Sigmoid colon (tissue), 6 donors: ENCODE measurements at regions not wholly inside any gene's neighbourhood (a gene's known extent, or its start where the extent isn't known, plus 50 kb on each side); places are given as distances from the start of the nearest gene placed in this dataset.

ENCODE experiments used
- DNase-seq: peaks from one replicate; pipeline ENCODE4 v3.0.0-alpha.2; 2019
- H3K27ac ChIP-seq, 4 donors: fragments of 200-600 bp; sonication (generic); one replicate each; pipeline ENCODE4 v1.5.1; 2016 to 2019; ENCODE audit warnings: mild to moderate bottlenecking in 1 of 4
- H3K27me3 ChIP-seq, 3 donors: fragments of 200-600 bp; sonication (generic); one replicate each; pipeline ENCODE4 v1.5.1; 2019; ENCODE audit warnings: mild to moderate bottlenecking in 1 of 3
- H3K36me3 ChIP-seq, 4 donors: fragments of 200-600 bp; sonication (generic); one replicate each; pipeline ENCODE4 v1.5.1; 2016 to 2019
- H3K4me1 ChIP-seq, 4 donors: fragments of 200-600 bp; sonication (generic); one replicate each; pipeline ENCODE4 v1.5.1; 2017 to 2019
- H3K4me3 ChIP-seq, 4 donors: fragments of 200-600 bp; sonication (generic); one replicate each; pipeline ENCODE4 v1.5.1; 2017 to 2019; ENCODE audit warnings: mild to moderate bottlenecking in 2 of 4, moderate library complexity in 1 of 4
- H3K9me3 ChIP-seq, 4 donors: fragments of 200-600 bp in 3 of 4; sonication (generic) in 3 of 4; one replicate each; pipeline versions ENCODE4 v1.5.1 to v1.6.1; 2013 to 2019
- EP300 ChIP-seq, 4 donors: sonication (generic); formaldehyde crosslinking; IDR thresholded peaks; one replicate each; pipeline ENCODE4 v1.6.1; 2017; ENCODE audit warnings: antibody characterized with exemption in 4 of 4
- POLR2A ChIP-seq, 2 donors: fragments of 450-650 bp; IDR thresholded peaks; one replicate each; pipeline ENCODE4 v1.6.1; 2016; ENCODE audit warnings: antibody characterized with exemption in 2 of 2, mild to moderate bottlenecking in 2 of 2, moderate library complexity in 2 of 2
- POLR2AphosphoS5 ChIP-seq, 4 donors: sonication (generic); formaldehyde crosslinking; IDR thresholded peaks; one replicate each; pipeline ENCODE4 v1.6.1; 2017; ENCODE audit warnings: antibody characterized with exemption in 4 of 4
- WGBS, 2 donors: extraction: QIAGEN DNeasy Blood & Tissue Kit; methylation state at CpG; one replicate each; pipeline ENCODE4 v1.1.7; 2013; 5-methylcytosine and 5-hydroxymethylcytosine counted together
- intact Hi-C: fragments of 100-400 bp; cut with DNase I; formaldehyde crosslinking; loops from one replicate; pipeline ENCODE4 v1.15.1; 2023
- TF ChIP-seq, protein P1 (sequence below), 4 experiments: fragments of 450-650 bp in 3 of 4; fragments of 200-600 bp in 1 of 4; IDR thresholded peaks; one replicate each; pipeline ENCODE4 v1.5.1; 2016 to 2019; ENCODE audit warnings: antibody characterized with exemption in 4 of 4, mild to moderate bottlenecking in 3 of 4, moderate library complexity in 2 of 4
- donor health status: healthy with polysubstance abuse.
- donor health status: healthy.

DNA sequence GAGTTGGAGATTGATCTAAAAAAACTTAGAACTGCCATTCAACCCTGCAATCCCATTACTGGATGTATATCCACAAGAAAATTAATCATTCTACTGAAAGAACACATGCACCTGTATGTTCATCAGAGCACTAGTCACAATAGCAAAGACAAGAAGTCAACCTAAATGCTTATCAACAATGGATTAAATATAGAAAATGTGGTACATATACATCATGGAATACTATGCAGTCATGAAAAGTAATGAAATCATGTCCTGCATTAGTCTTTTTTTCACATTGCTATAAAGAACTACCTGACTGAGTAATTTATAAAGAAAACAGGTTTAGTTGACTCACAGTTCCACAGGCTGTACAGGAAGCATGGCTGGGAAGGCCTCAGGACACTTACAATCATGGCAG is 850.5 kb downstream of the TECRL start:
- Histone ChIP-seq H3K9me3 (peaks cover 0 to 3% (median 0%) of the 10 kb centered on the region in 4 donors), H3K36me3 (no peaks in the 10 kb centered on the region), H3K27me3 (no peaks in the 10 kb centered on the region), H3K4me1 (no peaks in the 10 kb centered on the region), H3K4me3 (no peak overlapping the region), H3K27ac (no peak overlapping the region)
- intact Hi-C loops, result no loop called here
- no peak for DNase-seq
- TF ChIP-seq, protein P1, sequence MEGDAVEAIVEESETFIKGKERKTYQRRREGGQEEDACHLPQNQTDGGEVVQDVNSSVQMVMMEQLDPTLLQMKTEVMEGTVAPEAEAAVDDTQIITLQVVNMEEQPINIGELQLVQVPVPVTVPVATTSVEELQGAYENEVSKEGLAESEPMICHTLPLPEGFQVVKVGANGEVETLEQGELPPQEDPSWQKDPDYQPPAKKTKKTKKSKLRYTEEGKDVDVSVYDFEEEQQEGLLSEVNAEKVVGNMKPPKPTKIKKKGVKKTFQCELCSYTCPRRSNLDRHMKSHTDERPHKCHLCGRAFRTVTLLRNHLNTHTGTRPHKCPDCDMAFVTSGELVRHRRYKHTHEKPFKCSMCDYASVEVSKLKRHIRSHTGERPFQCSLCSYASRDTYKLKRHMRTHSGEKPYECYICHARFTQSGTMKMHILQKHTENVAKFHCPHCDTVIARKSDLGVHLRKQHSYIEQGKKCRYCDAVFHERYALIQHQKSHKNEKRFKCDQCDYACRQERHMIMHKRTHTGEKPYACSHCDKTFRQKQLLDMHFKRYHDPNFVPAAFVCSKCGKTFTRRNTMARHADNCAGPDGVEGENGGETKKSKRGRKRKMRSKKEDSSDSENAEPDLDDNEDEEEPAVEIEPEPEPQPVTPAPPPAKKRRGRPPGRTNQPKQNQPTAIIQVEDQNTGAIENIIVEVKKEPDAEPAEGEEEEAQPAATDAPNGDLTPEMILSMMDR (IDR thresholded peaks at IDR 0.05), result no peak
- TF ChIP-seq EP300 (IDR thresholded peaks at IDR 0.05) (no peak), POLR2A (IDR thresholded peaks at IDR 0.05) (no peak), POLR2AphosphoS5 (IDR thresholded peaks at IDR 0.05) (no peak)

DNA sequence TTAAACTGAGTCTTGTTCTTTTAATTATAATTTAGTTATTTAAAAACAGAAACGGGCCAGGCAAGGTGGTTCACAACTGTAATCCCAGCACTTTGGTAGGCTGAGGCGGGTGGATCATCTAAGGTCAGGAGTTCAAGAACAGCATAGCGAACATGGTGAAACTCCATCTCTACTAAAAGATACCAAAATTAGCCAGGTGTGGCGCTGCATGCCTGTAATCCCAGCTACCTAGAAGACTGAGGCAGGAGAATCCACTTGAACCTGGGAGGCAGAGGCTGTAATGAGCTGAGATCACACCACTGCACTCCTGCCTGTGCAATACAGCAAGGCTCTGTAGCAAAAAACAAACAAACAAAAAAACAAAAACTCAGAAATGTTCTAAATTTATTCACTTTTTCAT is 852.9 kb downstream of the TECRL start:
- no peaks in the 10 kb centered on the region for H3K27me3 ChIP-seq
- H3K9me3 ChIP-seq, result peaks cover 0 to 4% (median 0%) of the 10 kb centered on the region in 4 donors
- intact Hi-C loops, result no loop called here
- no peak overlapping the region for H3K4me3 ChIP-seq
- H3K27ac ChIP-seq, result no peak overlapping the region
- TF ChIP-seq EP300 (IDR thresholded peaks at IDR 0.05), result no peak
- TF ChIP-seq, protein P1 (IDR thresholded peaks at IDR 0.05), result no peak
- TF ChIP-seq POLR2AphosphoS5 (IDR thresholded peaks at IDR 0.05), result no peak
- no peak for TF ChIP-seq POLR2A (IDR thresholded peaks at IDR 0.05)
- WGBS, 2 donors, result 65 to 76% methylated on average over 4 of the region's 4 CpGs
- no peaks in the 10 kb centered on the region for H3K36me3 ChIP-seq
- DNase-seq, result no peak
- no peaks in the 10 kb centered on the region for H3K4me1 ChIP-seq

DNA sequence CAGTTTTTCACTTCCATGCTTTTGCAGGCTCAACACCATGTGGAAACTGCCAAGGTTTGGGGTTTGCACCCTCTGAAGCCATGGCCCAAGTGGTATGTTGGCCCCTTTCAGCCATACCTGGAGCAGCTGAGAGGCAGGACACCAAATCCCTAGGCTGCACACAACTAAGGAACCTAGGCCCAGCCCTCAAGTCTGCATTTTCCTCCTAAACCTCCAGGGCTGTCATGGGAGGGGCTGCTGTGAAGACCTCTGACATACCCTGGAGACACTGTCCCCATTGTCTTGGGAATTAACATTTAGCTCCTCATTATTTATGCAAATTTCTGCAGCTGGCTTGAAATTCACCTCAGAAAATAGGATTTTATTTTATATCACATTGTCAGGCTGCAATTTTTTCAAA is 856.1 kb downstream of the TECRL start:
- Histone ChIP-seq H3K4me1 (no peaks in the 10 kb centered on the region), H3K4me3 (no peak overlapping the region), H3K27me3 (no peaks in the 10 kb centered on the region), H3K9me3 (peaks cover 0 to 4% (median 0%) of the 10 kb centered on the region in 4 donors), H3K27ac (no peak overlapping the region), H3K36me3 (no peaks in the 10 kb centered on the region)
- DNase-seq, result no peak
- intact Hi-C loops, result no loop called here
- TF ChIP-seq POLR2AphosphoS5 (IDR thresholded peaks at IDR 0.05), result no peak
- no peak for TF ChIP-seq EP300 (IDR thresholded peaks at IDR 0.05)
- TF ChIP-seq, protein P1 (IDR thresholded peaks at IDR 0.05), result no peak
- no peak for TF ChIP-seq POLR2A (IDR thresholded peaks at IDR 0.05)

DNA sequence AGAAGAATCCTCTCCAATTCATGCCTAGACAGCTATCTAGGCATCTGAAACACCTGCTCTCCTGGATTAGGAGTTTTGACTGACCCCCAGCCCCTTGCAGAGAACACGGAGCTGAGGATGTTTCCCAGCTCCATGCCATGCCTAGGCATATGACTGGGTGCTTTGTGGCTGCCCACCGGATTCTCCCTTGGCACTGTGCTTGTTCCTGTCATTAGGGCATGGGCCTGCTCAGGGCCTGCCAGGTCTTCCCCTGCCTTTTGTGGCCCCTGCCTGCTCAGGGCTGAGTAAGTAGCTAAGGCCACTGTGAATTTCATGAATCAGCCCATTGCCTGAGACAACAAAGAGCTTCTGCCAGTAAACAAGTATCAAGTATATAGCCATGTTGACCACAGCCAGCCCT is 867.4 kb downstream of the TECRL start:
- no peak for TF ChIP-seq EP300 (IDR thresholded peaks at IDR 0.05)
- TF ChIP-seq, protein P1 (IDR thresholded peaks at IDR 0.05), result no peak
- no peak for TF ChIP-seq POLR2AphosphoS5 (IDR thresholded peaks at IDR 0.05)
- no peak for TF ChIP-seq POLR2A (IDR thresholded peaks at IDR 0.05)
- Histone ChIP-seq H3K4me3 (no peak overlapping the region), H3K4me1 (no peaks in the 10 kb centered on the region), H3K27ac (no peak overlapping the region), H3K36me3 (no peaks in the 10 kb centered on the region), H3K9me3 (no peaks in the 10 kb centered on the region), H3K27me3 (no peaks in the 10 kb centered on the region)
- intact Hi-C loops, result no loop called here
- no peak for DNase-seq
- WGBS, 2 donors, result 61 to 73% methylated on average over 2 of the region's 2 CpGs

DNA sequence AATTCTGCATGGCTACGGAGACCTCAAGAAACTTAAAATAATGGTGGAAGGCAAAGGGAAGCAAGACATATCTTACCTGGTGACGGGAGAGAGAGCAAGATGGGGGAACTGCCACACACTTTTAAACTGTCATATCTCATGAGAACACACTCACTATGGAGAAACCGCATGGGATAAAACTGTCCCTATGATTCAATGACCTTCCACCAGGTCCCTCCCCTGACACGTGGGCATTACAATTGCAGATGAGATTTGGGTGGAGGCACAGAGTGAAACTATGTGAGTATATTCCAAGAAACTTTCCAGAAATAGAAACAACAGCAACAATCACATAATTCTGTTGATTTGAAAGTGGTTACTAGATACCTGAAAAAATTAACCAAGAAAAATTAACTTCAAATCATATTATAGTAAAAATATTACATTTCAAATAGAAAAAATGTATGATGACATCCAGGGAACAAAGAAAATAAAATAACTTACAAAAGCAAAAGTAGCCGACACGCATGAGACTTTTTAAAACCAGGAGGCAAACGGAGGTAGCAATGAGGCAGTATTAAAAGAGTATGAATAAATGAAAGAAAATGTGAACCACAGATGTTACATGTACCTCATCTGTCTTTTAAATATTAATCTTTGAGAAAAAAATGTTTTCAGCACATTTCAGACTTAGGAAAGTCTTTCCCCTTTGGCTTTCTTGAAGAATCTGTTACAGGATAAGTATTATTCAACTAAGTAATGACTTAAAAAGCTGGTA is 879.5 kb downstream of the TECRL start:
- intact Hi-C loops, result no loop called here
- WGBS, 2 donors, result 69 to 81% methylated on average over 7 of the region's 7 CpGs
- no peak for DNase-seq
- Histone ChIP-seq H3K27ac (no peak overlapping the region), H3K4me3 (no peak overlapping the region), H3K27me3 (no peaks in the 10 kb centered on the region), H3K4me1 (no peaks in the 10 kb centered on the region), H3K36me3 (no peaks in the 10 kb centered on the region), H3K9me3 (no peaks in the 10 kb centered on the region)
- TF ChIP-seq EP300 (IDR thresholded peaks at IDR 0.05) (no peak), POLR2AphosphoS5 (IDR thresholded peaks at IDR 0.05) (no peak), POLR2A (IDR thresholded peaks at IDR 0.05) (no peak)
- TF ChIP-seq, protein P1 (IDR thresholded peaks at IDR 0.05), result no peak
